Uterus (tissue), 2 donors: ENCODE measurements at regions not wholly inside any gene's neighbourhood (a gene's known extent, or its start where the extent isn't known, plus 50 kb on each side); places are given as distances from the start of the nearest gene placed in this dataset.

Experiments used
- CTCF ChIP-seq, 4 experiments: fragments of 200-600 bp in 2 of 4; fragments of 450-650 bp in 2 of 4; sonication (generic) in 2 of 4; IDR thresholded peaks; one replicate each; pipeline ENCODE4 v1.5.1; 2016 to 2019; ENCODE audit warnings: antibody characterized with exemption in 4 of 4, mild to moderate bottlenecking in 2 of 4, moderate library complexity in 1 of 4
- POLR2A ChIP-seq, 2 donors: fragments of 450-650 bp; IDR thresholded peaks; one replicate each; pipeline ENCODE4 v1.6.1; 2016; ENCODE audit warnings: antibody characterized with exemption in 2 of 2, mild to moderate bottlenecking in 1 of 2, moderate library complexity in 1 of 2

GRCh38 chr5:158388021-158388420, 529.1 kb upstream of the CLINT1 start:
- no peak for TF ChIP-seq CTCF (IDR thresholded peaks at IDR 0.05)
- TF ChIP-seq POLR2A (IDR thresholded peaks at IDR 0.05): no peak
